Neural progenitor cell (in vitro differentiated cells): ENCODE measurements at regions not wholly inside any gene's neighbourhood (a gene's known extent, or its start where the extent isn't known, plus 50 kb on each side); places are given as distances from the start of the nearest gene placed in this dataset.

Experiments
- DNase-seq: peaks from one replicate; pipeline ENCODE4 v3.0.0-alpha.2; 2016; ENCODE audit warnings: low spot score
- H2AFZ ChIP-seq: fragments of 200-600 bp; sonication (generic); replicated peaks from 2 replicates; pipeline ENCODE4 v1.6.1; 2016; ENCODE audit warnings: antibody characterized with exemption
- H3F3A ChIP-seq: fragments of 200-600 bp; sonication (generic); 2 replicates; pipeline ENCODE4 v1.6.1; 2016; ENCODE audit warnings: antibody characterized with exemption, low read depth
- H3K27ac ChIP-seq: fragments of 200-600 bp; sonication (generic); 2 replicates; pipeline ENCODE4 v1.5.1; 2016; ENCODE audit warnings: mild to moderate bottlenecking
- H3K27me3 ChIP-seq: fragments of 200-600 bp; sonication (generic); 2 replicates; pipeline ENCODE4 v1.6.1; 2016; ENCODE audit warnings: mild to moderate bottlenecking, moderate library complexity
- H3K36me3 ChIP-seq: fragments of 200-600 bp; sonication (generic); 2 replicates; pipeline ENCODE4 v1.5.1; 2016
- H3K4me1 ChIP-seq: fragments of 200-600 bp; sonication (generic); 2 replicates; pipeline ENCODE4 v1.6.1; 2016; ENCODE audit warnings: mixed run types
- H3K4me2 ChIP-seq: fragments of 200-600 bp; sonication (generic); 2 replicates; pipeline ENCODE4 v1.6.1; 2016
- H3K4me3 ChIP-seq: fragments of 200-600 bp; sonication (generic); 2 replicates; pipeline ENCODE4 v1.5.1; 2016
- H3K79me2 ChIP-seq: fragments of 200-600 bp; sonication (generic); 2 replicates; pipeline ENCODE4 v1.6.1; 2016; ENCODE audit warnings: low read depth
- H3K9ac ChIP-seq: fragments of 200-600 bp; sonication (generic); 2 replicates; pipeline ENCODE4 v1.6.1; 2016
- H3K9me3 ChIP-seq: fragments of 200-600 bp; sonication (generic); 2 replicates; pipeline ENCODE4 v1.5.1; 2016; ENCODE audit warnings: low read depth
- H4K20me1 ChIP-seq: fragments of 200-600 bp; sonication (generic); 2 replicates; pipeline ENCODE4 v1.6.1; 2016; ENCODE audit warnings: low read depth
- H3K27ac Mint-ChIP-seq: 3 replicates; pipeline ENCODE4 v1.8.0; 2021; ENCODE audit warnings: mixed read lengths
- H3K27me3 Mint-ChIP-seq: 2 replicates; pipeline ENCODE4 v1.8.0; 2022; ENCODE audit warnings: low read depth, mild to moderate bottlenecking, inconsistent platforms, moderate library complexity, mixed read lengths; ENCODE audit not compliant: insufficient read depth
- H3K36me3 Mint-ChIP-seq: 3 replicates; pipeline ENCODE4 v1.8.0; 2021; ENCODE audit warnings: mixed read lengths
- H3K4me1 Mint-ChIP-seq: 3 replicates; pipeline ENCODE4 v1.8.0; 2021; ENCODE audit warnings: mixed read lengths
- H3K4me3 Mint-ChIP-seq: 3 replicates; pipeline ENCODE4 v1.8.0; 2021; ENCODE audit warnings: mild to moderate bottlenecking, moderate library complexity, mixed read lengths
- H3K9me3 Mint-ChIP-seq: 3 replicates; pipeline ENCODE4 v1.8.0; 2020; ENCODE audit warnings: mixed read lengths
- EZH2 ChIP-seq: fragments of 200-600 bp; sonication (generic); IDR thresholded peaks from 2 replicates; pipeline ENCODE4 v1.6.1; 2017; ENCODE audit warnings: antibody characterized with exemption, mild to moderate bottlenecking, moderate library complexity
- EZH2phosphoT487 ChIP-seq: fragments of 200-600 bp; sonication (generic); IDR thresholded peaks from 2 replicates; pipeline ENCODE4 v1.6.1; 2017; ENCODE audit warnings: antibody characterized with exemption
- TF ChIP-seq, protein P1 (sequence below): fragments of 200-600 bp; sonication (generic); IDR thresholded peaks from 2 replicates; pipeline ENCODE4 v1.5.1; 2017; ENCODE audit warnings: antibody characterized with exemption, mild to moderate bottlenecking

DNA sequence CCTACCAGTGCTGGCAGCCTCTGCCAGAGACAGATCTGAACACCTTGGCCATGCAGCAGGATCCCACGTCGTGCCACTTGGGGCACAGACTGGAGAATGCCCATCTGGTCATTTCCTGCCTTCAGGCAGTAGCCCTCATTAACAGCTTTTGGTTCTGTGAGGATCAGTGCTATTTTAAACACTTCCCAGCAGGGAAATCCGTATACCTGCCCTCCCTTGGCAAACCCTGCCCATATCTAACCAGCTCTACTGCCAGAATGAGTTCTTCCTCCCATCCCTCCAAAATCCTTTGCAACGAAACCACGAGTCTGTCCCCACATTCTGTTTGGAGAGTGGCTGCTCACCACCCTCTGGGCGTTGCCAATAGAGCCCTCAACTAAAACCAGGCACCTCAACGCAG, 245.7 kb downstream of the ENGASE start:
- peaks cover 6% of the 10 kb centered on the region for H3K4me1 Mint-ChIP-seq
- Histone ChIP-seq H3K4me1 (peaks cover 7% of the 10 kb centered on the region), H3K36me3 (no peaks in the 10 kb centered on the region), H3K27me3 (peaks cover 20% of the 10 kb centered on the region), H3K79me2 (no peaks in the 10 kb centered on the region), H3K9ac (no peak overlapping the region), H3K9me3 (no peaks in the 10 kb centered on the region), H2AFZ (no peak overlapping the region), H3F3A (no peaks in the 10 kb centered on the region), H4K20me1 (peaks cover 5% of the 10 kb centered on the region), H3K4me2 (no peak overlapping the region), H3K27ac (no peak overlapping the region), H3K4me3 (no peak overlapping the region)
- H3K4me3 Mint-ChIP-seq: no peak overlapping the region
- H3K36me3 Mint-ChIP-seq: no peaks in the 10 kb centered on the region
- TF ChIP-seq EZH2 (no peak), EZH2phosphoT487 (no peak)
- TF ChIP-seq, protein P1, sequence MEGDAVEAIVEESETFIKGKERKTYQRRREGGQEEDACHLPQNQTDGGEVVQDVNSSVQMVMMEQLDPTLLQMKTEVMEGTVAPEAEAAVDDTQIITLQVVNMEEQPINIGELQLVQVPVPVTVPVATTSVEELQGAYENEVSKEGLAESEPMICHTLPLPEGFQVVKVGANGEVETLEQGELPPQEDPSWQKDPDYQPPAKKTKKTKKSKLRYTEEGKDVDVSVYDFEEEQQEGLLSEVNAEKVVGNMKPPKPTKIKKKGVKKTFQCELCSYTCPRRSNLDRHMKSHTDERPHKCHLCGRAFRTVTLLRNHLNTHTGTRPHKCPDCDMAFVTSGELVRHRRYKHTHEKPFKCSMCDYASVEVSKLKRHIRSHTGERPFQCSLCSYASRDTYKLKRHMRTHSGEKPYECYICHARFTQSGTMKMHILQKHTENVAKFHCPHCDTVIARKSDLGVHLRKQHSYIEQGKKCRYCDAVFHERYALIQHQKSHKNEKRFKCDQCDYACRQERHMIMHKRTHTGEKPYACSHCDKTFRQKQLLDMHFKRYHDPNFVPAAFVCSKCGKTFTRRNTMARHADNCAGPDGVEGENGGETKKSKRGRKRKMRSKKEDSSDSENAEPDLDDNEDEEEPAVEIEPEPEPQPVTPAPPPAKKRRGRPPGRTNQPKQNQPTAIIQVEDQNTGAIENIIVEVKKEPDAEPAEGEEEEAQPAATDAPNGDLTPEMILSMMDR: no peak
- H3K27me3 Mint-ChIP-seq: peaks cover 10% of the 10 kb centered on the region
- DNase-seq: no peak
- H3K27ac Mint-ChIP-seq: no peak overlapping the region
- H3K9me3 Mint-ChIP-seq: no peaks in the 10 kb centered on the region

DNA sequence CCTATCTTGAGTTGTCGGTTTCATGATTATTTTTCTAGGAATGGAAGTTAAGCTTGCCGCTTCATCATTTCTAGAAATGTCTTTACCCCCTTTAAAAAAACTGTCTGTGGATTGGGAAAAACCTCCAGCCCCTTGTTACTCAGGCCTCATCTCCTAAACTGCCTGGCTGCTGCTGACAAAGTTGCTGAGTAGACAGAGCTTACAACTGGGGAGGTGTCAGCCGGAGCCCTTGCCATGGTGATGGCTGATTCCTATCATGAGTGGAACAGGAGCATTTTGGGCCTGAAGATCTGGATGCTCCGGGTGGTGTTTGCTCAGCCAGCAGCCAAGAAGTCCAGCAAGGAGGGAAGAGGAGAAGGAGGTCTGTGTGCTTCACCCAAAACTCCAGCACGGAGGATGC, 243.3 kb downstream of the ENGASE start:
- no peaks in the 10 kb centered on the region for H3K36me3 ChIP-seq
- H3K9me3 ChIP-seq: no peaks in the 10 kb centered on the region
- H3K4me2 ChIP-seq: no peak overlapping the region
- Mint-ChIP-seq H3K4me1 (peaks cover 10% of the 10 kb centered on the region), H3K27me3 (peaks cover 13% of the 10 kb centered on the region), H3K27ac (no peak overlapping the region), H3K36me3 (no peaks in the 10 kb centered on the region), H3K9me3 (no peaks in the 10 kb centered on the region), H3K4me3 (no peak overlapping the region)
- H3K9ac ChIP-seq: no peak overlapping the region
- H4K20me1 ChIP-seq: no peaks in the 10 kb centered on the region
- no peak for DNase-seq
- no peaks in the 10 kb centered on the region for H3F3A ChIP-seq
- no peak for TF ChIP-seq EZH2
- no peak for TF ChIP-seq EZH2phosphoT487
- TF ChIP-seq, protein P1: no peak
- H3K4me3 ChIP-seq: no peak overlapping the region
- no peaks in the 10 kb centered on the region for H3K27me3 ChIP-seq
- H3K4me1 ChIP-seq: peaks cover 13% of the 10 kb centered on the region
- no peaks in the 10 kb centered on the region for H3K79me2 ChIP-seq
- H3K27ac ChIP-seq: no peak overlapping the region
- no peak overlapping the region for H2AFZ ChIP-seq

DNA sequence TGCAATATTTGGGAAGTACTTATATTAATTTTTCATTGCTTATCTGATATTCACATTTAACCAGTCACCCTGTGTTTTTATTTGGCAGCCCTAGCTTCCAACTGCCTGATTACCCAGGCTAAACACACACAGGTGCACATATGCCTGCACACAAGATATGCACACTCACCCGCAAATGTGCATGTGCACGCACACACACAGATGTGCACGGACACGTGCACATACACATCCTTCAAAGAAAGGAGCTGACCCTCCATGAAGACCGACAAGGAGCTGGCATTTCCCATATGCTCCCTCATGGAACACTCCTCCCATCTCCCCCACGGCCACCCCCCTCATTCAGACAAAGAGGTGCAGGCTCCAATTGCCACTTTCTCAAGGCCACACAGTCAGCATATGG, 242.2 kb downstream of the ENGASE start:
- Histone ChIP-seq H3K9ac (no peak overlapping the region), H3K79me2 (no peaks in the 10 kb centered on the region), H3K4me3 (no peak overlapping the region), H2AFZ (no peak overlapping the region), H3K4me1 (peaks cover 25% of the 10 kb centered on the region), H3K27me3 (no peaks in the 10 kb centered on the region), H4K20me1 (no peaks in the 10 kb centered on the region), H3K9me3 (no peaks in the 10 kb centered on the region), H3F3A (no peaks in the 10 kb centered on the region), H3K4me2 (no peak overlapping the region), H3K36me3 (no peaks in the 10 kb centered on the region), H3K27ac (no peak overlapping the region)
- TF ChIP-seq EZH2: no peak
- no peak for TF ChIP-seq EZH2phosphoT487
- TF ChIP-seq, protein P1: no peak
- no peak overlapping the region for H3K4me3 Mint-ChIP-seq
- H3K27me3 Mint-ChIP-seq: peaks cover 13% of the 10 kb centered on the region
- peaks cover 15% of the 10 kb centered on the region for H3K4me1 Mint-ChIP-seq
- H3K9me3 Mint-ChIP-seq: no peaks in the 10 kb centered on the region
- no peak overlapping the region for H3K27ac Mint-ChIP-seq
- no peaks in the 10 kb centered on the region for H3K36me3 Mint-ChIP-seq
- DNase-seq: no peak
